NCI-H2171 treated with DMSO at 0.1 percent for 48 hours (cell line): ENCODE measurements at regions not wholly inside any gene's neighbourhood (a gene's known extent, or its start where the extent isn't known, plus 50 kb on each side); places are given as distances from the start of the nearest gene placed in this dataset.

Experiments used
- DNase-seq: peaks from one replicate; lab custom pipeline; 2025; lab: John Stamatoyannopoulos, UW

DNA sequence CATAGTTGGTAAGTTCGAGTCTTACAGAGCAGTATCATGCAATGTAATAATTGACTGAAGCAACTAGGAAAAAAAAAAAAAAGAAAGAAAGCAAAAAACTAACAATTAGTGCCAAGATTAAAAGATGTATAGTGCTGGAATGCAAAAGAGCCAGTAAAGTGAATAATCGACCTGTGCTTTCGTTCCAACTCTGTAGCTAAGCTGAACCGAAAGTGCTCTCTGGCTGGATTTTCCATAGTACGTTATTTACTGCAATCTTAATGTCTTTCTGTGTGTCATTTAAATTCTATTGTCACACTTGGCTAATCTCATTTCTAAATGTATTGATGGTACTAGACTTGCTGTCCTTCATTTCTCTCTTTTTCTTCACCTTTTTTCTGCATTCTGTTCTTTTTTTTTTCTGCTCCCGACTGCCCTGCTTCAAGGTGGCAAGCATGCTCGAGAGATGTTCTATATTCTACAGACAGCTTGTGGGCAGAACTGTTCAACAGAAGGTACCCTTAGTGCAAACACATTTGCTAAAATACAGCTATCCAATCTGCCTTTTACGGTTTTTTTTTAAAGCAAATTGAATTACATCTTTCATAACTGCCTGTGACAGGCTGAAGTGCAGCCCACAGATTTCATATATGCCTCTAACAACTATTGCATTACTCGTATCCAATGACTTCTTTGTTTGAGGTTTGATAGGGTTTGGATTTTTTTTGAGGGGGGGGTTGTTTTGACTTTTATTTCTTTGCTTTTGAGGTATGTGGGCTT lies 204.2 kb upstream of the MTNR1B start:
- DNase-seq = peak; percentile 49

DNA sequence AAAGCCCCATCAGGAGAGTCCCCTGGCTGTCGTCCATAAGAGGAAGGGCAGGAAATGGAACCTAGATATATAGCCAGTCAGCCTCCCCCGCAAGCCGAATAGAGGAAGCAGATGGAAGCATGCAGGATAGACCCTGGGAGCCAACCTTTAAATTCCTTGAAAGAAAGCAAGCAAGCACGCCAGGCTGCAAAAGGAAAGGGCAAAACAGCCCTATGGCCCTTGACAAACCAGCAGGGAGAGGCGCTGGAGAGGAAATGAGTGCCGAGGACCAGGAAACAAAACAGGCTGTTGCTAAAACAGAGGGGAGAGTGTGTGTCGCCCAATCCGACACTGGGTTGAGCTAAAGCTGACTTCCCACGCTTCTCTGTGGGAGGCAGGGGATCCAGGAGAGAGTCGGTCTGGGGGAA lies 203.5 kb upstream of the MTNR1B start:
- peak; percentile 14 for DNase-seq

DNA sequence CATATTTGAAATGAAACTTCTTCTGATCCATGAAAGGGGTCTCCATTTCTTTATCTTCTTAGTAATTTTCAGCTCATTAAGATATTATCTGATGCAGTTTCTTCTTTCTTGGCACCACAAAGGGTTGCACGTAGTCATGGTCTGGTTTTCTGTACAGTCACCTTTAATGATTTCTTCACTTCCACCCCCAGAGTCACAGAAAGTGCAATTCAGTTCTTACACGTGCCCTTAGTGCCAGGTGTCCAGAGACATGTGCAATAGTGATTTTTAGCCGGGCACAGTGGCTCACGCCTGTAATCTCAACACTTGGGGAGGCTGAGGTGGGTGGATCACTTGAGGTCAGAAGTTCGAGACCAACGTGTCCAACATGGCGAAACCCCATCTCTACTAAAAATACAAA lies 202.8 kb upstream of the MTNR1B start:
- no peak for DNase-seq

DNA sequence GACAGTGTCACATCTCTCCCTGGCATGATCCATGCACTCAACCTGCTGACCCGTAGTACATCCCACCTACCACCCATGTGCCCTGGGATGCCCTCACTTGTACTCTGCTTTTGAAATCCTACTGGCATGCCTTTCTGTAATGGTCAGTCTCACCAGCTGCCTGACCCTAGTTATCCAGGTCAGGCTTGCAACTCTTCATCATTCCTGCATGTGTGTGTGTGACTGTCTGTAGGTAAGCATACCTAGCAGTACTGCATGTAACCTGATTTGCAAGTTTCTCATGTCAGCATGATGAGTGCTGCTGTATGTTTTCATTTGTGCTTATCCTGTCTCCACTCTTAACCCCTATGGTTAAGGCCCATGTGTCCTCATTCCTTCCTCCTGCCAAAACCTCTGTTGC lies 202.0 kb upstream of the MTNR1B start:
- no peak for DNase-seq

DNA sequence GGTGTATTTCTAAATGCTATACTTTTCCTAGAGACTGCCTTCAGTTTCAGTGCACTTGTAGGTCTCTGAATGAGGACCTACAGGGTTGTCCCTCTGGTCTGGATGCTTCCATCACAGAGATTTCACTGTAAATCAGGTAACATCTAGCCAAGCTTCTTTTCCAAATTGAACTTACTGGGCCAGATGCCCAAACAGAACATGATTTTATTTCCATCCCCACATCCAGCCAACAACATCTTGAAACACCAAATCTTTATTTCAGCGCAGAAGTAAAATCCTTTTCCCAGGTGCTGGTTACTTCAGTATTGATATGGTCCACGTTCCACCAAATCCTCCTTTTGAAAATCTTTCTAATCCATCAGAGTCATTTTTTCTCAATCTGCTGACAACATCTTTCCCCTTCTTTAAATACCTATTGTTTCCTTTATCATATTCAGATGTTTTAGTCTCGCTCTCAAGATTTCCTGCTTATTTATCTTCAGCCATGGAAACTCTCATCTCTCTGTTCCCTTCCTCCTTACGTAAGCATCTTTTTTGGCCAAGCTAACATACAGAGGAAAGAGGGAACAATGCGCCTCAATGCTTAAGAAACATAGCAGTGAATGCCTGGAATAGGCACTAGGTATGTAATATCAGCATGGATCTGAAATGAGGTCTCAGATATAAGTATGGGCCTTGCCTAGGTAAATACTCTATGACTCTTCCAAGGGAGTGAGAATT lies 201.2 kb upstream of the MTNR1B start:
- no peak for DNase-seq

DNA sequence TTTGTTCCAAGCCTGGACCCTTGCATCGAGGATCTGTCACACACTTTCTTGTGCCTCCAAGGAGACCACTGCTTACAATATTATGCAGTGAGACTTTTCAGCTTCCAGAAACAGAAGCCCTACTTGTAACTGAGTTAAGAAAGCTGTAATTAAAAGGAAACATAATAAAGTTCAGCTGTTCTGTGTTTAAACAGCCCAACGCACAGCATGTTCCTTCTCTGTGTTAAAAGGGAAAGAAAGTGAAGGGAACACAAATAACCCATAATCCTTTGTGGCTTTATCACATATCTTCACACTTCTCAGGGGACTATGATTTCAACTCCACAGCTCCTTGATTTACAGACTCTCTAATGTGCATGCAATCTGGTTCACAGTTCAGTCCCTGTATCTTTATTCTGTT lies 200.3 kb upstream of the MTNR1B start:
- no peak for DNase-seq

DNA sequence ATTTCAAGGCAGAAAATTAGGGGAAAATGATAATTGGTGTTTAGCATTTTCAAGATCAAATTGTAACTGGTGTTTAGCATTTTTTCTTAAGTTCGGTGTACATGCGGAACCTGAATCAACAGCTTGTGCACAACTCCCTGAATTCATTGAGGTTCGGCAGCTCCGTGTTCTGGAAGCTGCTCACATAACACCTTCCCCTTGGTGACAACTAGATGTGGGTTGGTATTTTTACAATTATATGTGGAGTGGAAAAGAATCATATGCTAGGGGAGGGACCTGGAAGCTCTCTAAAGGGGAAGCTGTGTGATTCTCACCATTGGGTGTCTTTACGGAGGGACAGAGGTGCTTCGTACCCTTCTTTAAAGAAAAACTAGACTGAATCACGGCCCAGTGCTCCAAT lies 199.0 kb upstream of the MTNR1B start:
- no peak for DNase-seq

DNA sequence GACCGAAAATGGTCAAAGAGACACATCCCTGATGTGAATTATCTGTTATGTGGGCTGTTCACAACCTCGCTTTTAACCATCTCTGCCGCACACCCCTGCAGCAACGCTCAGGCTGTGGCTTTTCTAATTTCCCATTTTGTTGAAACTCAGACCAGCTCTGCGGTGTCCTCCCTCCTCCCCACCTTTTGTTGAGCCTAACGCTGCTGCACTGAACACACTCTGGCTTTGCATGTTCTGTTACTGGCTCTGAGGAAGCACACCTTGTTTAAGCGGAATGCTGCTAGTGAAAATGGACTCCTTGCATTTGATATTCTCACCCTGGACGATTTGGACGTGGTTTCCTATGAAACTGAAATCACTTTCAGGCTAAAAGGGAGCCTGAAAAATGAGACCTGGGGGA lies 198.5 kb upstream of the MTNR1B start:
- DNase-seq = no peak

DNA sequence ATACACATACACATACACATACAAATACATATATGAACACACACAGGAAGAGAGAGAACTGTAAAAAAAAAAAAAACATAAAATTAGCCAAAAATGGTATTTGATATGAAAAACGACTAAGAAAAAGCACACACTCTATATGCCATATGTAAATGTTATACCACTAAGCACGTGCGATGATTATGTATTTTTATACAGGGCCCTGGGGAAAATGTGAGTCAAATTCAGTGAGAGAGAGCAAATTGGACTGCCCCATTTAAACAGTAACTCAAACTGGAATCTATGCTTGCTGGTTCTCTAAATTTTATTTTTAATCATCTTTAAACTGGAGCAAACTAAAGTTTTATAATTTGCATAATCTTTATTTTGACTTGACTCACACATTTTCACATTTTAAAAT lies 197.8 kb upstream of the MTNR1B start:
- no peak for DNase-seq

DNA sequence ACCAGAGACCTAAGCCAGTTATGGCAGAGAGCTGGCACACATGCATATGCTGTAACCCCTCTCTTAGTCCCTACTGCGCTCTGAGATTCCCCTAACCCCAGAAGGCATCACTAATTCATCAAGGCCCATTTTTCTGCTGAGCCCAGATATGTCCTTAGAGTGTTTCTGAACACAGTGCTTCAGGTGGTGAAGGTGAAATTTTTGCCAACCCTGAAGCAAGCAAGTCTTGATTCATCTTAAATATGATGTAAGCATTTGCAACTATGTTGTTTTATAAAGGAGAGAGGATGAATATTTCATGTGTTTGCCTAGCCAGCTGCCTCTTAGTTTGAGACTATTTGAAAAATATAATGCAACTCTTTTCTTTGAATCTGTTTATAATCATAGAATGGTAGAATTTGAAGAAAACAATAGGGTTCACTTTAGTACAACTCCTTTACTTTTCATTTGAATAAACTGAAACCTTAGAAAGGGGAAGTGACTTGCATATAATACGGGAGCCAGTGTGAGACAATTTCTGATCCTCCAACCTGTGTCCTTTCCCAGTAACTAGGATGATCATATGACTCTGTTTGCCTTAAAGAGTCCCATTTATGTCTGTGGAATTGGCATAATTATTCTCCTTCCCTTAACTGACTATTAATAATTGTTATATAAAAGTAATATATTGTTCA lies 194.3 kb upstream of the MTNR1B start:
- DNase-seq = no peak

DNA sequence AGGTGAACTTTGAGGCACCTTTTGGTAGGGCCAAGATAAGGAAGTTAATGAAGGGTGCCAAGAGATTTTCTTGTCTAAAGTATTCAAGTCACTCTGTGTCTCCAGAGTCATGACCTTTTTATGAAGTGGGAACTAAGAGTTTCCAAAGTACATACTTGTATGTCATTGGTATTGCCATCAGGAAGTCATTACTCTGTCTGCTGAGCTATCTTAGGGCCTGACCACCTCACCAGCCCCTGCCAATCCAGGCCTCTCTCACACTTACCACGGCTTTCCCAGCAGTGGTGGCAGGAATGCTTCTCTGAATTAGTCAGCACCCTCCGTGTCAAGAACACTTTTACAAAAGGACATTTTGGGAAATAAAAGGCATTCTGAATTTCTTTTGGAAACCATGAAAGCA lies 192.8 kb upstream of the MTNR1B start:
- no peak for DNase-seq

DNA sequence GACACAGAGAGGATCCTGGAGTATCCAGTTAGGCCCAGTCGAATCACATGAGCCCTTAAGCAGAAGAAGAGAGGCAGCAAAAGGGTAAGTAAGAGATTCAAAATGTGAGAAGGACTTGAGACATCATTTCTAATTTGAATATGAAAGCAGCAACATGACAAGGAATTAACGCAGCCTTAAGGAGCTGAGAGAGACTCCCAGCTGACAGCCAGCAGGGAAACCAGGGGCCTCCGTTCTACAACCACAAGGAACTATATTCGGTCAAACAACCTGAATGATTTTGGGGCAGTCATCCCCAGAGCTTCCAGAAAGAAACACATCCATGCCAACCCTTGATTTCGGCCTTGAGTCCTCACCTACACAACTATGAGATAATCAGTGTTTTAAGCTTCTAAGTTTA lies 189.7 kb upstream of the MTNR1B start:
- DNase-seq = no peak

DNA sequence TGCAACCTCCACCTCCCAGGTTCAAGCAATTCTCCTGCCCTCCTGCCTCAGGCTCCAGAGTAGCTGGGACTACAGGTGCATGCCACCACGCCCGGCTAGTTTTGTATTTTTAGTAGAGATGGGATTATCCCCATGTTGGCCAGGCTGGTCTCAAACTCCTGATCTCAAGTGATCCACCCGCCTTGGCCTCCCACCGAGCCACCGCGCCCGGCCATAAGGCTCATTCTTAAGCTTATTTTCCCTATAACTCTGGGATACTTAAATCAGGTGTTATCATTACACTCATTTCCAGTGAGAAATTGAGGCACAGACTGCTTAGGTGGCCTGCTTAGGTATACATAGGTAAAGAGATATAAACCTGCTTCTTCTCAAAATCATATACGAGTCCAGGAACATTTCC lies 188.3 kb upstream of the MTNR1B start:
- DNase-seq = no peak

DNA sequence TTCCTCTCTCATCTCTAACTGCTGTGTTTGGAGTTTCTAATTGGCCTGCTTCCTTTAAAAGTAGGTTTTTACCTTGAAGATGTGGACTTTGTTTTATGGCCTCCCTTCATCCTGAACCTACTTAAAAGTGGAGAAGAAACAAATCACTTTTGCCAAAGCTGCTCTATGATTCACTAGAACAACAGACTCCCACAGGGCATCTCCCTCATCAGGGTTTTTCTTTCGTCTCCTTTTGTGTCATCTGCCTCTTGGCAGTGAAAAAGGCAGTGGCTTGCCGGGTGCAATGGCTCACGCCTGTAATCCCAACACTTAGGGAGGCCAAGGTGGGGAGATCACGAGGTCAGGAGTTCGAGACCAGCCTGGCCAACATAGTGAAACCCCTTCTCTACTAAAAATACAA lies 186.6 kb upstream of the MTNR1B start:
- DNase-seq = no peak

DNA sequence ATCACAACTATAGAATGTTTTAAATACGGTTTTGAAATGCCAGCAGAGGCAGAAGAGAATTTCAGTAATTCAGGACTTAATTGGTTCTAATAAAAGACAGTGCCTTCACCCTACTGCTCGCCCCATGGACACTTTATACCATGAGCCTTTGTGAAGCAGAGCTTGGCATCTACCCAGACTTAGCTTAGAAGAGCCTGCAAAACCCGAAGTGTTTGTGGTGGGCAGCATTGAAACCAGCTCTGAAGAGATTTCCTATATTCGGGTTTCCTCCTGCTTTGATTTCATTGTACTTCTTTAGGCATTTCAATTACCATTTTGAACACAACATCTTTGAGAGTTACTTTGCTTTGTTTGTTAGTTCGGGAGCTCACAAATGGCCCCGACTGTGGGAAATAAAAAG lies 185.1 kb upstream of the MTNR1B start:
- DNase-seq = no peak

DNA sequence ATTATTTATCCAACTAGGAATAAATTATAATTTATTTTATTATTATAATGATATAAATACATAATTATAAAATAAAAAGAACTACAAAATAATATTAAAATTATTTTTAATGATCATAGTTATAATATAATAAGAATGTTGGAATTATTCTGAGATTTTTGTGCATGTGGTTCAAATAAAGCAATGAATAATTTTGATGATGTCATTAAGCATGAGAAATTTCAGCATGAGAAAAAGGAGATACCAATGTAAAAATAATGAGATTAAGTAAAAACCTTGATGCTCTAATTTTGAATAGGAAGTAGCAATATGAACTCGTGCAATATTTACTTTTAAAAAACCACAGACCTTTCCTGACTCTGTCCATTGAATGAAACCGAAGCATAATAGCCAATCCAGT lies 181.8 kb upstream of the MTNR1B start:
- DNase-seq = no peak

DNA sequence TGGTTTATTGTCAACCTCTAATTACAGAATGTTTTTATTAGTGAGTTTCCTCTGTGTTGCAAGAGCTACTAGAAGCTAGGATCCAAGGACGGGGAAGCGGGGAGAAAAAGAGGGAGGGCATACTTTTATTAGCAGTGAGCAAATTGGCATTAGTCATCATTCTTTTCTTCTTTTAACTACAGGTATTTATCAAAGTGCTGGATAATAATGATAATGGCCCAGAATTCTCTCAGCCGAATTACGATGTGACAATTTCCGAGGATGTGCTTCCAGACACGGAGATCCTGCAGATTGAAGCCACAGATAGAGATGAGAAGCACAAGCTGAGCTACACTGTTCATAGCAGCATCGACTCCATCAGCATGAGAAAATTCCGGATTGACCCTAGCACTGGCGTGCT lies 179.7 kb upstream of the MTNR1B start:
- DNase-seq = no peak

DNA sequence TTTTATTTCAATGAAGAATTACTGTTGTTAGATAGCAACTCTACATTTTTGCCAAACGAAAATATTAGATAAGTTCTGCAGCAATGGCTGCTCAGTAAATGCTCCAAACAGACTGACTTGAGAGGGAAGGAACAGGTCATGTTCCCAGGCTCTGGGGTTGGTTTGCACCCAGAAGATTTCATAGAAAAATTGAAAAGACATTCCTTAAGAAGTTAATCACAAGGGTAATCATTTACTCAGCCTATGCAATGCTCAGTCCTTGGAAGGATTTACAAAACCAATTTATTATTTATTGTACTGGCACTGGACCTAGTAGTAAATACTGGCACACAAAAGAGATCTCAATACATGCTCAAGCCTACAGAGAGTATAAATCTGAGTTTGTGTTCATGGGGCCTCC lies 179.1 kb upstream of the MTNR1B start:
- no peak for DNase-seq

DNA sequence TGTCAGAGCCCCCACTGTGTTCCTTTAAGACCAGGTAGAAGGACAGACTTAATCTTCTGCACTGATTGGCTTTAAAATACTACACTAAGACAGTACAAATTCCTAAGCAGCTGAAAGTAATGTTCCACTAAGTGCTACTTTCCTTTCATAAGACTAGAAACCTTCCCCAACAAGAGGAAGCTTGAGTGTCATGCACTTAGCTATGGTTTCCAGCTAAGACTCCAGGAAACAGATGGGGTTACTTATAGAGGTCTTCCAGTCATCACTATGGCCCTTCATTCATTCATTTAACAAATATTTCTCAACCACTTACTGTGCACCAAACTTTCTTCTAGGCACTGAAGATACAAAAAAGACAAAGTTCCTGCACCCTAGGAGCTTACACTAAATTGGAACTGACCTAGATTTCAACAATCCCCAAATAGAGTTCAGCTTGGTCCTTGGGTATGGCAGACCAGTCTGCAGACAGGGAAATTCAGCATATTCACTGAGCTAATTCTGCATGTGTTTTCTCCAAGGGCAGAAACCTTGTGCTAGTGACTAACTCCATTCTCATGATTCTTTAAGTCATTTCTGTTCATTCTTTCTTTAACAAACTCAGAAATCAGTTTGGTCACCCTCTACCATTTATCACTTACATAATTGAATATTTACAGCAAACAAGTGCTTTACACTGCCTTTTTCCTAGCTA lies 178.4 kb upstream of the MTNR1B start:
- DNase-seq = no peak

DNA sequence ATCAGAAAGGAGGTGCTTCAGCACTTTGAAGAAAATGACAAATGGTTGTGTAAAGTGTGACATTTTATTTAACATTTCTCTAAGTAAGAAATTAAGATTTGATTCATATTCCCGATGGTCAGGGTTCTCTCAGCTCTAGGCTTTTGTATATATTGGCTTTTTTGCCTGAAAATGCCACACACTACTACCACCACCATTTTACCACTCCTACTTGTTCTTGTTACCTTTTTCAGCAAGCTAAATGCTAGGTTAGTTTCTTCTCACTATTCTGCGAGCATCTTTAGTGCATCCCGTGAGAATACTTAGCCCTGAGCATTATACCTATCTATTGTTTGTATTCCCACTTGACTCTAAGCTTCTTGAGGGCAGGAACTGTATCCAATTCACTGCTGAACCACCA lies 177.6 kb upstream of the MTNR1B start:
- DNase-seq = no peak

DNA sequence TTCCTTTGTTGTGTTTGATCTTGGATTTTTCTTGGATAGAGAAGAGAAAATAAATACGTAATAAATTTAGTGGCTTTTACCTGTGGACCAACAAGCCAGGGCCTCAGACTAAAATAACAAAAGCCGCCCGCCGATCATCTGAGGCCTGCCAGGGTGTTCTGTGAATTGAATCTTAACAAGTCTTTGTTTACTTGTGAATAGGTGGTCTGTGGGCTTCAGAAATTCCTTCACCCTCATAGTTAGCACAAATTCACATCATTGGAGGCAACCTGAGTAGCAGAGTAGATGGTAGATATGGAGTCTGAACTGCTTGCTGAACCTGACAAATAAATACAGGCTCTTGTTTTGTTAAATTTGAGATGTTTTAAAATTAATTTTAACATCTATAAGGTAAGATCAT lies 176.3 kb upstream of the MTNR1B start:
- DNase-seq = no peak

DNA sequence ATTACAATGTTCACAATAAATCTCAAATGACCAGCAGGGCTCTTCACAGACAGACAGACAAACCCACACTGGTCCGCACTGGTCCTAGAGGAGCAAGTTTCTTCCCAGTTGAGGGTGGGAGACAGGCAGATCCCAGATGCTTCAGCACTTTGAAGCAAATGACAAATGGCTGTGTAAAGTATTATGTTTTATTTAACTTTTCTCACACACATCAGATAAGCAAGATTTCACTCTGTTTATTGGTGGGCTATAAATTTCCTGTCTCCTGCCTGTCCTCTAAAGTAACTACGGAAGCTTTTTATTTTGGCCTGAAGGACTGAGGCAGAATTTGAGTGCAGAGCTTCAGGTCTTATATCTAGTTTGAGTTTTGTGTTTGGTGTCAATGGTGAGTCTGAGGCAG lies 174.7 kb upstream of the MTNR1B start:
- no peak for DNase-seq

DNA sequence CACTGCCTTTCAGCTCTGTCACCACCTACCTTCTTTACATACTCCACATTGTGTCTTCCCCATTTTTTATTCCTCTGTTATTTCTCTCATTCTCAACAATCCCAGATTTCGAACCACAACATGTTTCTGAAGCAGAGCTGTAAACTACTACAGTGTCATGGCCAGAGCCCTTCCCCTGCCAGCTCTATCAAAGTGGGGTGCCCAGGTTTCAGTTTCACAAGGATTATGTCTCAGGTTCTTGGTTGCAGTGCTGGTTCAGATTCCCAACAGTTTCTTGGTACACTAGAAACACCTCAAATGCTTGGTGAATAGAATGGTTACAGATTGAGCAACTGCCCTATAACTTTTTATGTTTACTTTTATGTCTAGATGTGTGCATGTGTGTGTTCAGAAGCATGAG lies 172.7 kb upstream of the MTNR1B start:
- DNase-seq = no peak
